Natural killer cell (primary cell): ENCODE measurements at regions not wholly inside any gene's neighbourhood (a gene's known extent, or its start where the extent isn't known, plus 50 kb on each side); places are given as distances from the start of the nearest gene placed in this dataset.

ENCODE experiments used
- ATAC-seq, 3 donors: fragments of 150-1000 bp in 2 of 3; fragments of 200-7000 bp in 1 of 3; cut with Tn5 transposase; 1 replicate in 1 of 3; 2 replicates in 2 of 3; pipeline ENCODE4 v1.10.0; 2021; ENCODE audit warnings: mild to moderate bottlenecking in 2 of 3, moderate library complexity in 2 of 3
- DNase-seq, 2 donors: peaks; one replicate each; pipeline versions ENCODE4 v3.0.0 to v3.0.0-alpha.2; 2013 to 2021; ENCODE audit warnings: mixed read lengths in 1 of 2
- H3K27ac ChIP-seq: one replicate; pipeline ENCODE4 v1.5.1; 2013; ENCODE audit warnings: mild to moderate bottlenecking, low read length
- H3K27me3 ChIP-seq: one replicate; pipeline ENCODE4 v1.6.1; 2013; ENCODE audit warnings: low read length; ENCODE audit not compliant: control insufficient read depth, insufficient read depth
- H3K36me3 ChIP-seq: one replicate; pipeline ENCODE4 v1.6.1; 2013; ENCODE audit warnings: low read length; ENCODE audit not compliant: control insufficient read depth, insufficient read depth
- H3K4me1 ChIP-seq: one replicate; pipeline ENCODE4 v1.6.1; 2013; ENCODE audit warnings: low read length; ENCODE audit not compliant: control insufficient read depth, insufficient read depth
- H3K4me3 ChIP-seq: one replicate; pipeline ENCODE4 v1.5.1; 2013; ENCODE audit warnings: low read length
- H3K9me3 ChIP-seq: one replicate; pipeline ENCODE4 v1.6.1; 2013; ENCODE audit warnings: low read length; ENCODE audit not compliant: control insufficient read depth, insufficient read depth
- H3K27ac Mint-ChIP-seq, 2 donors: one replicate each; pipeline ENCODE4 v1.8.0; 2022; ENCODE audit warnings: mild to moderate bottlenecking in 2 of 2, mixed read lengths in 2 of 2, moderate library complexity in 1 of 2
- H3K27me3 Mint-ChIP-seq, 2 donors: one replicate each; pipeline ENCODE4 v1.8.0; 2022; ENCODE audit warnings: low read depth in 2 of 2, mixed read lengths in 2 of 2
- H3K36me3 Mint-ChIP-seq: one replicate; pipeline ENCODE4 v1.8.0; 2022; ENCODE audit warnings: mixed read lengths
- H3K4me1 Mint-ChIP-seq, 2 donors: one replicate each; pipeline ENCODE4 v1.8.0; 2022; ENCODE audit warnings: mixed read lengths in 2 of 2
- H3K4me3 Mint-ChIP-seq: one replicate; pipeline ENCODE4 v1.8.0; 2022; ENCODE audit warnings: mild to moderate bottlenecking, moderate library complexity, mixed read lengths
- H3K9me3 Mint-ChIP-seq, 2 donors: one replicate each; pipeline ENCODE4 v1.8.0; 2022; ENCODE audit warnings: mixed read lengths in 2 of 2
- WGBS: methylation state at CpG from one replicate; pipeline ENCODE4 v1.1.7; 2013; ENCODE audit warnings: missing lambda C conversion rate; ENCODE audit not compliant: insufficient coverage; 5-methylcytosine and 5-hydroxymethylcytosine counted together
- intact Hi-C: fragments of 100-400 bp; cut with micrococcal nuclease; formaldehyde crosslinking; loops from one replicate; pipeline ENCODE4 v1.14.2; 2022
- TF ChIP-seq, protein P1 (sequence below): fragments of 200-600 bp; IDR thresholded peaks from one replicate; pipeline ENCODE4 v1.8.0; 2022; ENCODE audit warnings: antibody characterized with exemption

GRCh38 chrX:124230655-124231450 lies 101.6 kb upstream of the TEX13D start:
- no peak overlapping the region for H3K27ac Mint-ChIP-seq

DNA sequence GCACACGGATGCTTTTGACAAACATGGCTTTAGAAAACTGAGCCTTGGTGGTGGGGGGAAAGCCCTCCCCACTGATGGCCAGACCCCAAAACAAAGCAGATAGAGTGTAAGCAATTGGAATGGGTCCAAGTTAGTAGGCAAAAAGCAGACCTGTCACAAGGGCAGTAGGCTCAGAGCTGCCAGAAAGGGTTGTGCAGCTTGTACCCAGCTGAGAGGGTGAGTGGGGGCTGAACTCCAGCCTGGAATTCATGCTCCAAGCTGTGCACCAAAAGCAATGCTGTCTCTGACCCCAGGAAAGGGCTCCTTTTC lies 101.1 kb upstream of the TEX13D start:
- intact Hi-C loops, result no loop called here
- Mint-ChIP-seq H3K4me1 (peaks cover 2 to 5% of the 10 kb centered on the region in 2 donors), H3K27me3 (no peaks in the 10 kb centered on the region), H3K4me3 (no peak overlapping the region), H3K9me3 (no peaks in the 10 kb centered on the region), H3K36me3 (no peaks in the 10 kb centered on the region), H3K27ac (no peak overlapping the region)
- H3K4me1 ChIP-seq, result peaks cover 6% of the 10 kb centered on the region
- no peak for DNase-seq
- no peak overlapping the region for H3K27ac ChIP-seq
- no peaks in the 10 kb centered on the region for H3K9me3 ChIP-seq
- no peak for ATAC-seq
- no peak overlapping the region for H3K4me3 ChIP-seq
- H3K36me3 ChIP-seq, result no peaks in the 10 kb centered on the region
- TF ChIP-seq, protein P1, sequence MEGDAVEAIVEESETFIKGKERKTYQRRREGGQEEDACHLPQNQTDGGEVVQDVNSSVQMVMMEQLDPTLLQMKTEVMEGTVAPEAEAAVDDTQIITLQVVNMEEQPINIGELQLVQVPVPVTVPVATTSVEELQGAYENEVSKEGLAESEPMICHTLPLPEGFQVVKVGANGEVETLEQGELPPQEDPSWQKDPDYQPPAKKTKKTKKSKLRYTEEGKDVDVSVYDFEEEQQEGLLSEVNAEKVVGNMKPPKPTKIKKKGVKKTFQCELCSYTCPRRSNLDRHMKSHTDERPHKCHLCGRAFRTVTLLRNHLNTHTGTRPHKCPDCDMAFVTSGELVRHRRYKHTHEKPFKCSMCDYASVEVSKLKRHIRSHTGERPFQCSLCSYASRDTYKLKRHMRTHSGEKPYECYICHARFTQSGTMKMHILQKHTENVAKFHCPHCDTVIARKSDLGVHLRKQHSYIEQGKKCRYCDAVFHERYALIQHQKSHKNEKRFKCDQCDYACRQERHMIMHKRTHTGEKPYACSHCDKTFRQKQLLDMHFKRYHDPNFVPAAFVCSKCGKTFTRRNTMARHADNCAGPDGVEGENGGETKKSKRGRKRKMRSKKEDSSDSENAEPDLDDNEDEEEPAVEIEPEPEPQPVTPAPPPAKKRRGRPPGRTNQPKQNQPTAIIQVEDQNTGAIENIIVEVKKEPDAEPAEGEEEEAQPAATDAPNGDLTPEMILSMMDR, result no peak
- no peaks in the 10 kb centered on the region for H3K27me3 ChIP-seq
- 100% methylated on average over 1 of the region's 1 CpG for WGBS

More at GRCh38 chrX:124230655-124231450, 101.6 kb upstream of the TEX13D start:
- Histone ChIP-seq H3K36me3 (no peaks in the 10 kb centered on the region), H3K4me3 (no peak overlapping the region), H3K4me1 (peaks cover 6% of the 10 kb centered on the region), H3K27me3 (no peaks in the 10 kb centered on the region), H3K27ac (no peak overlapping the region), H3K9me3 (no peaks in the 10 kb centered on the region)
- TF ChIP-seq, protein P1, result no peak
- intact Hi-C loops, result no loop called here
- H3K4me1 Mint-ChIP-seq, result peaks cover 0 to 6% of the 10 kb centered on the region in 2 donors
- no peaks in the 10 kb centered on the region for H3K9me3 Mint-ChIP-seq
- H3K27me3 Mint-ChIP-seq, result no peaks in the 10 kb centered on the region
- no peaks in the 10 kb centered on the region for H3K36me3 Mint-ChIP-seq
- no peak for ATAC-seq
- 91% methylated on average over 5 of the region's 10 CpGs for WGBS
- no peak overlapping the region for H3K4me3 Mint-ChIP-seq
- DNase-seq, result no peak

DNA sequence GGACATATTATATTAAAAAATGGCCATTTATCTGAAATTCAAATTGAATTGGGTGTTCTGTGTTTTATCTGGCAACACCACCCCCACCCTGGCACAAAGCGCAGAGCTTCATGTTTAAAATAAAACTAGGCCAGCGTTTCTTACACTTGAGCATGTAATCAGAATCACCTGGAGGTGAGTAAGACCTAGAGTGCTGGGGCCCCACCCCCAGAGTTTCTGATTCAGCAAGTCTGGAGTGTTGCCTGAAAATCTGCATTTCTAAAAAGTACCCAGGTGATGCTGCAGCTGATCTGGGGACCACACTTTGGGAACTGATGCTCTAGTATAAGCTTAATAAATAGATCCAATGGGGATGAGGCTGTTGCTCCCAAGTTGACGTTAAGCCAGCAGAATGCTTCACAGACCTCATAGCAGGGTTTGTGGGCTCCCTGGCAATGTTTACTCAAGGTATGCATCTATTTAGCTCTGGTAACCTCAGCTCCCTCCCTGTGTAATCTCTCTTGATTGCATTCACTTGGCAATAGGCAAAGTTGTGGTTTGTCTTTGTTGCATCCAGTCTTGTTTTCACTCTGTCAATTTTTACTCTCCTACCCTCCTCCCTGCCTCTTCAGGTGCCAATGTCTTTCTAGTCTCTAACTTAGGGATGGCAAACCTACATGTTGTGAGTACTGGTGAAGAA lies 99.8 kb upstream of the TEX13D start:
- no peak overlapping the region for H3K4me3 Mint-ChIP-seq
- Histone ChIP-seq H3K4me3 (no peak overlapping the region), H3K27me3 (no peaks in the 10 kb centered on the region), H3K4me1 (peaks cover 8% of the 10 kb centered on the region), H3K36me3 (no peaks in the 10 kb centered on the region), H3K9me3 (no peaks in the 10 kb centered on the region), H3K27ac (no peak overlapping the region)
- peaks cover 0 to 2% of the 10 kb centered on the region in 2 donors for H3K9me3 Mint-ChIP-seq
- intact Hi-C loops, result no loop called here
- 69% methylated on average over 1 of the region's 3 CpGs for WGBS
- no peaks in the 10 kb centered on the region for H3K27me3 Mint-ChIP-seq
- no peak overlapping the region for H3K27ac Mint-ChIP-seq
- H3K4me1 Mint-ChIP-seq, result peaks cover 11% of the 10 kb centered on the region in 2 donors
- H3K36me3 Mint-ChIP-seq, result no peaks in the 10 kb centered on the region
- TF ChIP-seq, protein P1, result no peak
- DNase-seq, result no peak
- ATAC-seq, result no peak
